NCI-H526 (cell line): ENCODE measurements at regions not wholly inside any gene's neighbourhood (a gene's known extent, or its start where the extent isn't known, plus 50 kb on each side); places are given as distances from the start of the nearest gene placed in this dataset.

Experiments used
- DNase-seq, 2 experiments: peaks; one replicate each; lab custom pipeline; 2025; lab: John Stamatoyannopoulos, UW

DNA sequence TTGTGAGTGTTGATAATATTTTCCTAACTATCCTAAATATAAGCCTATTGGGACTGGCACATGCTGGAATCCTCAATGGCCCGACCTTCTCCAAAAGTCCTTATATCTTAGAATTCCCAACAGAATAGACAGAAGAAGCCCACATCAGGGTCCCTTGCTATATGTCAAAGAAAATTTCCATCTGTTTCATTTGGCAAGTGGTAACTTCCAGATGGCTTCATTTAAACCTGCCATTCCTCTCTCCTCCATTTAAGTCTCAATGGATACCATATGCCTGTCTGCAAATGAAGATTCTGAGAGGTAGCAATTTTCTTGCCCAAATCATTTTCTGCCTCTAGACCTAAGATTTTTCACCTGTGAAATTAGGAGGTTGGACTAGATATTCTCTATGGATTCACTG, 73.1 kb upstream of the KCNA4 start:
- no peak for DNase-seq

DNA sequence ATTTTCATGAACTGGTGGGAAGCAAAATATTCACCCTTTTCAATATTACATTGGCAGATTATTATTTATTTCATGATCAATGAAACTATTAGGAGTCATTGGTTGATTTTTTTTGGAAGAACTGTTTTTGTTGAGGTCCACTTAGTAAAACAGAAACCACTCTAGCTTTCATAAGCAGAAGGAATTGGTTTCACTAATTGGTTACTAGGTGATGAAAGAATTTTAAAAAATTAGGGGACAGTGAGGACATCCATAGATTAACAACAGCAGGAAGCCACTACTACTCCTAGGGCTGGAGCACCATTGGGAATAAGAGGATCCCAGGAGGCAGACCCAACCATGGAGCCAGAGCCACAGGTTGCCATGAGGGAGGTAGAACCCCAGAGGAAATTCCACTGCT, 74.4 kb upstream of the KCNA4 start:
- DNase-seq = no peak

DNA sequence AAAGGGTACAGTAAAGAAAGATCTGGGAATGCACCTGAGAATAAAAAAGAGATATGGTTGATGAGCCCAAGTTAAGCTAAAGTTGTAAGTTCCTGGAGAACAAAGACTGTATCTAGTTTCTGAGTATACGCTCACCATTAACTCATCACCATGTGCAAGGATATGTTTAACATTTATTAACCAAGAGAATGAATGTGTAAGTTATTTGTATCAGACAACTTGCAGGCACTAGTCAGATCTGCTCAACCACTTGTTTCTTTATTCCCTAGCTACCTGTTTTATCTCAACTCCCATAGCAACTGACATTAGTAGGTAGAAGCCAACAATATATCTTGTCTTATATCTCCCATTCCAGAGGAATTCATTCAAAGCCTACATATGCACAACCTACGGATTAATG, 74.9 kb upstream of the KCNA4 start:
- DNase-seq = no peak

DNA sequence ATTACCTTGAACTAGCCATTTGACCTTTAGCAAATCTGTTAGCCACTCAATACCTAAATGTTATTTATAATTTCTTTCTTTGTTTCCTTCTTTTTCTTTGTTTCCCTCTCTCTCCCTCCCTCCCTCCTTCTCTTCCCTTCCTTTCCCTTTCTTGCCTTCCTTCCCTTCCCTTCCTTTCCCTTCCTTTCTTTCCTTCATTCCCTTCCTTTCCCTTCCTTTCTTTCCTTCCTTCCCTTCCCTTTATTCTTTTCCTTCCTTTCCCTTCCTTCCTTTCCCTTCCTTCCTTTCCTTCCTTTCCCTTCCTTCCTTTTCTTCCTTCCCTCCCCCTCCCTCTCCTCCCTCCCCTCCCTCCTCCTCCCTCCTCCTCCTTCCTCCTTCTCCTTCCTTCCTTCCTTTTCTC, 75.7 kb upstream of the KCNA4 start:
- DNase-seq = no peak

DNA sequence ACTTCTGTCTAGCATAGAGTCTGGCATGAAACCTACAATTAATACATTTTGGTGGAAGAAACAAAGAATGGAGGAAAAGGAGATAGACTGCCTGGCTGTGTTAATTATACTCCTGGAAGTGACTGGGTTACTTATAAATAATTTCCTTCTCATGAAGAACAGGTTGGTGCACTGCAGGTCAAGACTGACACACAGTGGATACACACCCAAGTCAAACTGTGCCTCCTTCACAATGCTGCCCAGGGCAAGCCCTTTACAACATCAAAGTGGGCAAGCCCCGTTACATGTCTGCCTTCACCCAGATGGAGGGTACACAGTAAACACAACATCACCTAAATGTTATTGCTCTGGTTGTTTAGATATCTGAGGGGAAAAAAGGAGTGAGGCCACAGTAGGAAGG, 83.7 kb upstream of the KCNA4 start:
- DNase-seq = no peak

DNA sequence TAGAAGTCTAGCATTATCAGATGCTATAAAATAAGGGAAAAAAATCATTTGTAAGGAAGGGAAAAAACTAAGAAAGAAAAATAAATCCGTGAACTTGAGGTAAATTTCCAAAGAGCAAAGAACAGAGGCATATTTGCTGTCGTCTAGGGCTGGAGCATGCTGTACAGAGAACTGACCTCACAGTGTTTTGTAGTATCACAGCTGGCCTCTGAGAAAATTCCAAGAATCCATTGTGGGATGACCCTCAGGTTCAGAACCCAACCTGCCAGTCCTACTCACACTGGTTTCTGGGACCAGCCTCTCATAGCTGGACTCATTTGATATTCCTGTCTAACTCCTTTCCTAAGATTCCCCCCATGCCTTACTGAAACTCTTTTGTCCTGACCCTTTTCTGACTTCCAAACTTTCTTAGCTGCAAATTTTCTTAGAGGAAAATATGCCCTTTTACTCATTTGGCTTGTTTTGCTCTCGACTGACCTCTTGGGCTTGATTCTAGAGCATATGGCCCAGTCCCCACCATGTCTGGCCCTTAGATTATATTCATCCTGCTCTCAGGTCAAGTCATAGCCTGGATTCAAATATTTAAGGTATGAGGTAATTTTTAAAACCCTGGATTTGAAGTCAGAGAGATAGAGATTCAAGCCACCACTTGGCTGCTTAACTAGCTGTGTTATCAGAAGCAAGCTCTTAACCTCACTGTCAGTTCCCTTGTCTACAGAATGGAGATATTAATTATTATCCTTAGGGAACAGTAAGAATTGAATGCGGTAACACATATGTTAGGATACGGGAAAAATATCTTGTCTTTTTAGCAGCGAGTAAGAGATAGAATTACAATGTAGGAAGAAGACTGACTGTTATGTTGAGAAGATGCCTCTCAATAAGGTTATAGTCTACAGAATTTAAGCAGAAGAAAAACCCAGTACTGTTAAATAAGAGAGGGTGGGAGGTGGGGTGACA, 89.7 kb upstream of the KCNA4 start:
- DNase-seq = no peak

DNA sequence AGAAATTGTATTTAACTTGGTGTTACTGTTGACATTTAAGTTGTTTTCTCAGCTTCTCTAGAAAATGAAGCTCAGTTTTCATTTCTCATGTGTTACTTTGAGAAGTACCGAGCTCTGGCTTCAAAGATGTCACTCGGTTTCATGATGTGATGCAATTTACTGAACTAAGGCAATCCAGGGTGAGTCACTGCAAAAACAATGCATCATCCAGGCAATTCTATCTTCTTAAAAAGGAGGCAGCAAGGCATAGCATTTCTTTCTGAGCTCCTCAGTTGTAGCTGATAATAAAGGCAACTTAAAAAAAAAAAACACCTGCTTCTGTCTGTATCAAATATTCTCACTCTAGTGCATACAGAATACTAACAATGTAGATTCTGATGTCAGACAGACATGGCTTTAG, 91.1 kb upstream of the KCNA4 start:
- DNase-seq = no peak

DNA sequence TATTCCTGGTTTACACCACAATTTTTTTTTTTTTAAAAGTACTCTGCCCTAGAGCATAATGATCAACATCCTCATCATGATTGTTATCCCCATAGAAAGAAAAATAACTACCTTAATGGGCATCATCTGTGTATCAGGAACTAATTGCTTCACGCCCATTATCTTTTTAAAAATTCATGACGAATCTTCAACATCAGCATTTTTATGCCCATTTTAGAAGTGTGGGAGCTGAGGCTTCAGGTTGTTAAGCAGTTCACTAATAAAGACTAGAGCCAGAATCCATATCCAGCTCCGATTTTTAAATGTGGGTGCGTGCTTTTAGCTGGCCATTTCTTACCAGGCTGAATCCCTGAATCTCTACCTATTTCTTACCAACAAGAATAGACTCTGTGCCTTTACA, 92.9 kb upstream of the KCNA4 start:
- no peak for DNase-seq

DNA sequence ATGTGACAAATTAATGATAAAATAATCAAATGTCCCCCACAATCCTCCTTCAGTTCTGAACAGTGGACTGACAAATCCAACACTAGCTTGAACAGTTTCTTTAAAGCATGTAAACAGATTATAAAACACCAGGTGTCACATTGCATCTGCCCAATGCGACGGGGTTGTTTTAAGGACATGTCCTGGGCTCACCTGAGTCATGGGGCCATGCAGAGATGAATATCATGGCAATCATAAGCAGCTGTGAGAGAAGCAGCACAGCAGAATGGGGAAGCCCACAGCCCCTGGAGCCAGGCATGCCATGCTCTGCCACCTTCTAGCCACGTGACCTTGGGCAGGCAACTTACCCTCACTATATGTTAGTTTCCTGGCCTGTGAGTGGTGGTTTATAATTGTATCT, 93.9 kb upstream of the KCNA4 start:
- no peak for DNase-seq

DNA sequence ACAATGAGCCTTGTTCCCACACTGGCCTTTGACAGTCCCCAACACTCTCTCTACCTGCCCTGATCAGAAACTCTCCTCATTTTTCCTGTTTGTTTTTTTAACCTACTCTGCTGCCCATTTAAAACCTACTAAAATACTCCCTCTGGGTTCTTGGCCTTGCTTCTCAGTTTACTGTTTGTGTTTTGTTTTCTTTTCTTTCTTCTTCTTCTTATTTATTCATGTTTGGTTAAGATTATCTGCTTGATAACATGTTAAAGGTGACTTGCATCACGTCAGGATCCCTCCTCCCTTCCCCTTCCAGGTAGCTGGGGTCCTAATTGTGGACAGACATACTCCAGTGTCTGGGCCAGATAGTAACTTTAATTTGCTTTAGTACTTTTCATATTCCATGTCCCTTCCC, 95.0 kb upstream of the KCNA4 start:
- no peak for DNase-seq

DNA sequence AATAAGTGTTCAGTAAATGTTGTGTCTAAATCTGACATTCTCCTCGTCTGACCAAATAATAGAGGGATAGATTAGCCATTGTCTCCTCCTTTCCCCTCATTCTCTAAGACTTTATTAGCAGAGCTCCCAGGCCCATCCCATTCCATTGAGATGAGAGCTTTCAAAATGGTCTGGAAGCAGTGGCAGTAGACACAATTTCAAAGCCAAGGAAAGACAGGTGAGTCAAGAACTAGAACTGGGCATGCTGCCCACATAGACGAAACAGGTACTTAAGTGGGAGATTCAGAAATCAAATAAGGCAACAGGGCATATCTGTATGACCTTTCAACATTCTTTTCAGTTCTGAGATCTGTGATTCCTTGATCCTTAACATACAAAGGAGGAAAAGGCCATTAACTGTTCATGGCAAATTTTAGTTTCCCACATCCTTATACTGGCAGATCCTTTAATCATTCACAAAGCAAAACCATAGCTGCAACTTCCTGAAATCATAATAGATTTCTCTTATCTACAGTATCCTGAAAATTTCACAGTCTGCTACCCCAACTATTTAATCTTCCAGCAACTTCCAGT, 96.6 kb upstream of the KCNA4 start:
- DNase-seq = no peak

DNA sequence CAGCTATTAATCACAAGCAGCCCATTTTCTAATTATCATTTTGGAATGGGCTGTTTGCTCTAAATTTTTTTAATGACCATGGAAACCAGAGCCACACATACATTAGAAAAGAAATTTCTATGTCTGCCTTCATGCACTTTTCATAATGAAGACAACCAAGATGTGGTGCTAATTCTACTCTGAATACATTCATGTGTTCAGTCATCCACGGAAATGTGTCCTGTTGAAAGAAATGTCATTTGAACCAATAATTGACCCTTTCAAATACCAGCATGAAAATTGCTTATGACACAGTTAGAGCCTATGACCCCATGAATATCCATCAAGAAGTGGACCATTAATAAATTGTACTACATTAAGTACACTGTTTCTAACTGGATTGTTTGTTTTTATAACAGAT, 99.7 kb upstream of the KCNA4 start:
- no peak for DNase-seq

DNA sequence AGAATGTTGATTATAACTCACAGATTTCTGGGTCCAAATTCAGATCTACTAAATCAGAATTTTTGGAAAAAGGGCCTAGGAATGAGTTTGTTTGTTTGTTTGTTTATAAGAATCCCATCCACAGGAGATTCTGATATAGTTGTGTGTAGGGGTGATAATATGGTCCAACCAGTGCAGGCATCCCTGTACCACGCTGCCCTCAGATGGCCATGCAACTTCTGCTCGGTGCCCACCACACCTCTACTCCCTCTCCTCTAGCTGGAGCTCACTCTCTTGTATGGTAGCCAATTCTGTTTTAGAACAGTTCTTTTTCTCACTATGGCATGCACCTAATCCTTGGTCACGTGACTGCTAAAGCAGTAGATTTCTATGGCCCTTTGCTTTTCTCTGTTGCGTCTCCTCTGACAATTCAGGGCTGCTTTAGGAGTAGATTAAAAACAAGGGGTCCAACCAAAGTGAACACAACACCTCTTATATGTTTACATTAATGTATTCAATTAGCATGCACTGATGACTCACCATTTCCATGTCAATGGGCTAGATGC, 103.3 kb upstream of the KCNA4 start:
- DNase-seq = no peak

DNA sequence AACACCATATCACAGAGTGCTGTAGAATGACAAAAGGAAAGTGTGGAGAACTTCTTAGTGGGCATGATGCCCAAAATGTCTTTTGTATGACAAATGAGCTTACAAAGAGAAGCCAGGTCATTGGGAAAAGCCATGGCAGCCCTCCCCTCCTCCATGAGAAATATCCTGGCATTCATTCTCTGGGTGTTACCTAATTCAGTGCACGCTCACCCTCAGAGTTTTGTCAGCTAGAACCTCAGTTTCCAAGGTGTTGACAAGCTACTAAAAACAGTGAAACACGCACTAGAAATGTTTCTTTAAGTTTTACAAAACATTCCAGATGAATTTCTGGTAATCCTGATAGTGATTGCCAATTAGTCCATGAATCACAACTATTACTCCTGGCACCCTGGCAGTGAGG, 105.4 kb upstream of the FSHB start:
- DNase-seq = no peak

DNA sequence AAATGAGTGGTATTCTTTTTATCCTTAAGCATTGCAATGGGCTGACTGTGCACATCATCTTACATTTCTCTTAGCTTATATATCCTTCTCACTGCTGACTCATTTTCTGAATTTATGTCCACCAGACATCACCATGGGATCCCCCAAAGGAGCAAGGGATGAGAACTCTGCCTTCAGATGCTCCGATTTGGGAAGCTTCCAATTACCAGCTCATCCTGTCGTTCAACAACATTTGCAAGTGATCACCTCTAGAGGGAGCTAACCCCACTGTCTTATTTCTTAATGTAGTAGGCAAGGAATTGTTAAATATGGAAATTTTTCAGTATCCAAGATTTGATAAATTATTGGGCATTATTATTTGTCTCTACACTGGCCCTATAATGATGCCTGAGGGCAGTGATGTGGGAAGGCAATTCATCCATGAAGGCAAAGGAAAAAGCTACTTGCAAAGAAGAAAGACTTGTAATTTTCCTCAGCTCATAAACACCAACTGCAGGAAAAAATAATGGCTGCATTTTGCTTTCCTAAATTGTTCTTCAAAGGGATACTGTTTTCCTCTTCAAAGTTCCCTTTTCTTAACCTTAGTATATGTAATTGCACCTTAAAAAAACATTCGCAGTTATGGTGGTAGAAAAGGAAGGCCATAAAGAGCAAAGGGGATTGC, 102.4 kb upstream of the FSHB start:
- DNase-seq = peak; percentile 14 to 54

DNA sequence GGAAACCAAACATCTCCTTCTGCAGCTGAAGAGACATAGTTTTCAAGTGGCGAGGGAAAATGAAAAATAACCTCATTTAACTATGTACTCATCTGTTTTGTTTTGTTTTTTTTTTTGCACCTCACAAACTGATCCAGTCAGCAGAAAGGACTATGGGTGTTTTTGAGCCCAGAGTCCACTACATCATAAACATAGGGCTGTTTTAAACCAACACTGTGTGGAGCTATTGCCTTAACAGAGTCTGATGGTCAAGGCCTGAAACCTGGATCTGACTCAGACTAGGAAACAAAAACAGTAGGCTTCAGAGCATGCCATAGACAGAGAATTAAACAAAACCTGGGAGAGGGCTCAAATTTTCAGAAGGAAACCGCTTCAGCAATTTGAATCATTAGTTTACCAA, 99.3 kb upstream of the FSHB start:
- no peak for DNase-seq

DNA sequence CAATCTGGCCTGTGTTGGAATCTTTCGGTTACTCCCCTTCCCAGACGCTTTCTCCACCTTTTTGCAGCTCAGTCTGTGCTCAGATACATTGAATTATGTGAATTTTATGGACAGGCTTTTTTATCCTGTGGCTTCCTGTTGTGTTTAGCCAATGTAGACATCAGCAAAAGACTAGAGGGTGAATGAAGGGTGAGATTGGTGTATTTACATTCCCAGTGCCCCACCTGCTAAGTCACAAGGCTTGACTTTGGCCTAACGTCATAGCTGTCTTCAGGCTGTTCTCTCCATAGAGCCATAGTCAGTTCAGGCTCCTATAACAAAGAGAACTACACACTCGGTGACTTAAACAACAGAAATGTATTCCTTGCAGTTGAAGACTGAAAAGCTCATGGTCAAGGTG, 97.5 kb upstream of the FSHB start:
- no peak for DNase-seq

DNA sequence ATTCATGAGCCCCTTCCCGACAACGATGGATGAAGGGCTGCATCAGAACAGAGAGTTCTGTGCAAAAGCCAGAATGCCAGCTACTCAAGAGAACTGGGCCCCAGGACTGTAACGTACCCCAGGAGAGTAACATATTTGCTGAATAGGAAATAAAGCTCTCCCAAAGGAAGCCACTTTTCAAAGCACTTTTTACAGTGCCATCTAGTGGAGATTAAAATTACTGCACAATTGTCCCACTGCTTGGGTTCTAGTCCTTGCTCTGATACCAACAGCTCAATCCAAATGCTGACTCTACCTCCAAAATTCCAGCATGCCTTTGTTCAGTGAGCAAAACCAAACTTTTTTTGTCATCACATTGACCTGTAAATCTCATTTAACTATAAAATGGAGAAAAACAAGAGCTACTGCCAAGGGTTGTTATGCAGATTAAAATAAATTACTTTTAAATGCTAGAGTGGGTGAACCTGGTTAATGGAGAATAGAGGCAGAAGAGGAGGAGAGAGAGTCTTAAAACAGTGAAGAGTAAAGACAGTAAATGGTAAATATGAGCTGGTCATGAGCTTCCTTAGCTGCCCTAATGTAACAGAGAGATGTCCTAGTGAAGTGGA, 87.6 kb upstream of the FSHB start:
- peak; percentile 32 to 69 for DNase-seq

DNA sequence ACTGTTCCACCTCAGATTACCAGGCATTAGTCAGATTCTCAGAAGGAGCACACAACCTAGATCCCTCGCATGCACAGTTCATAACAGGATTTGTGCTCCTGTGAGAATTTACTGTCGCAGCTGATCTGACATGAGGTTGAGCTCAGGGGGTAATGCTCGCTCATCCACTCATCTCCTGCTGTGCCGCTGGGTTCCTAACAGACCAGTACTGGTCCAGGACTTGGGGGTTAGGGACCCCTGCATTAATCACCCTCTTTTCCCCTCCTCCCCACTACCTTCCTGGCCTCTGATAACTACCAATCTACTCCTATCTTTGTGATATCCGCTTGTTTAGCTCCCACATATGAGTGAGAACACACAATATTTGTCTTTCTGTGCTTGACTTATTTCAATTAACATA, 83.5 kb upstream of the FSHB start:
- no peak for DNase-seq

DNA sequence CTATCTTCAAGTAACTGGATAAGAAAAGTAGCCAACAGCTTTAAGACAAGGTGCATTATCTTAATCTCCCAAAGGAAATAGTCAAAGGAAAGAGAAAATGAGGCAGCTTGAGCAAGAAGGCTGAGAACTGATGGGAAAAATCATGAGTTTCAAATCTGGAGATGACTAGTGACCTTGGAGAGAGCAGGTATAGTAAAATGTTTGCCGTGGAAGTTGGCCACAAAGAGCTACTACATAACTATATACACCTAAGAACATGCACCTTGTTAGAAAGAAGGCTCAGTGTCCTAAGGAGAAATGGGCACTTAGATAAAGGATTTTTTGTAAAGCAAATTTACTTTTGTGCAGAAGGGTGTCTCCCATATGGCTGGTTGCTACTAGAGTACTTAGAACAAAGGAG, 80.8 kb upstream of the FSHB start:
- DNase-seq = no peak

DNA sequence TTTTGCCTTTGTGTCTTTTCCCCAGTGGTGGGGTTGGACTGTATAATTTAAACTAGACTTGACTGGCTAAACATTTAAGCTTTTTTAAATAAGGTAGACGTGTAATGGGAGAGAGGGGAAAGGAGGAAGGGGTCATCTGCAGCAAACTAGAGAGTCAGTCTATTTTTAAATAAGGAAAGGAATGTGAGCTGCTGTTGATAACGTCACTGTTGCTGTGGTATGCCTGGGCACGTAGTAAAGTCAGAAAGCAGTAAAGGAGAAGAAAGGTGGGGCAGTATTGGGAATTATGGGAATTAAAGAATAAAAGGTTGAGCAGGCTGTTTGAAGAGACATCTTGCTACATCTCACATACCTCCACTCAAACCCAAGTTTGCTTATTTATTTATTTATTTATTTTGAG, 80.4 kb upstream of the FSHB start:
- DNase-seq = no peak

DNA sequence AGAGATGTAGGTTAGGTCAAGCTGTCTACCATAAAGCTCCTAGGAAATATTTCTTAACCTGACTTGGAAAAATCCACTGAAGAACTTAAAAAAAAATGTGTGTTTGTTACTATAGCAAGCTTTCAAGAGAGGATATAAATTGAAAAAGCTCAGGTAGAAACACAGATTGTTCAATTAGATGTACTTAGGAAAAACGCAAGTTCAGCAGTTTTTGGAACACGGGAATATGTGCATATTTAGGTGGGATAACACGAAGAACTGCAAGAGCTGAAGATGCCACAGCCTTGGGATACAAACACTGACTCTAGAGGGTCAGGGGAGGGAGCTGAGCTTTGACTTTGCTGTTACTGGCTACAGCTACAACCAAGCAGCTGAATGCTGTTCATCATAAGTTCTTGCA, 77.8 kb upstream of the FSHB start:
- DNase-seq = no peak

DNA sequence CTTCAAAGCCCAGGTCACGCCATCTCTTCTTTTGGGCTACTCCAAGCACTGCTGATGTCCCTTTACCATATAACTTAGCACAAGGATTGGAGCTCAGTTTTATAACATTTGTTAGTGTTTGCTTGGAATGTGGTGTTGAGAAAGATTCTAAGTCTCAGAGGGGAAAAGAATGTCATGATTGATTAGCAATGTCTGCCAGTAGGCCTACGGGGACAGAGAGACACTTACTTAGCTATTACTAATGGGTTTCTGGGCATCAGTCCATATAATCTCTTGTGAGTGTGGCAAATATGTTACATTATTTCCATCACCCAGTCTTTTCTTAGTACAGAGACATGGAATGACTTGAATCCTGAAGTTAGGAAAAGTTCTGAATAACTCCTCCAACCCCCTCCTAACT, 75.4 kb upstream of the FSHB start:
- no peak for DNase-seq
